Thyroid gland (tissue), 4 donors: ENCODE measurements at regions not wholly inside any gene's neighbourhood (a gene's known extent, or its start where the extent isn't known, plus 50 kb on each side); places are given as distances from the start of the nearest gene placed in this dataset.

ENCODE experiments used
- CTCF ChIP-seq, 6 experiments: fragments of 200-600 bp in 3 of 6; fragments of 450-650 bp in 3 of 6; sonication (generic) in 3 of 6; IDR thresholded peaks; one replicate each; pipeline ENCODE4 v1.5.1; 2016 to 2019; ENCODE audit warnings: antibody characterized with exemption in 6 of 6, mild to moderate bottlenecking in 2 of 6, inconsistent platforms in 1 of 6, moderate library complexity in 1 of 6
- POLR2A ChIP-seq, 2 donors: fragments of 450-650 bp; IDR thresholded peaks; one replicate each; pipeline ENCODE4 v1.6.1; 2017; ENCODE audit warnings: antibody characterized with exemption in 2 of 2, mild to moderate bottlenecking in 2 of 2, moderate library complexity in 1 of 2

- TF ChIP-seq CTCF (IDR thresholded peaks at IDR 0.05) (no peak), POLR2A (IDR thresholded peaks at IDR 0.05) (no peak)
Observed at GRCh38 chr12:59929110-59929509, 333.3 kb downstream of the SLC16A7 start.
